GM18498 (cell line): ENCODE measurements at regions not wholly inside any gene's neighbourhood (a gene's known extent, or its start where the extent isn't known, plus 50 kb on each side); places are given as distances from the start of the nearest gene placed in this dataset.

Experiments
- ATAC-seq: cut with Tn5 transposase; IDR thresholded peaks from one replicate; pipeline ENCODE4 v1.9.1; 2021; ENCODE audit warnings: mild to moderate bottlenecking, moderate library complexity; ENCODE audit not compliant: unreplicated experiment

GRCh38 chr13:57437587-57437986 lies 194.0 kb upstream of the PCDH17 start:
- ATAC-seq: no peak

- no peak for ATAC-seq
Measured at GRCh38 chr13:57438072-57438471, 193.5 kb upstream of the PCDH17 start.

GRCh38 chr13:57443494-57443893 lies 188.1 kb upstream of the PCDH17 start:
- ATAC-seq: no peak

- no peak for ATAC-seq
Measured at GRCh38 chr13:57450356-57450755, 181.2 kb upstream of the PCDH17 start.

GRCh38 chr13:57452228-57452627 lies 179.3 kb upstream of the PCDH17 start:
- ATAC-seq: no peak

- ATAC-seq: no peak
Measured at GRCh38 chr13:57470491-57470890, 161.1 kb upstream of the PCDH17 start.

GRCh38 chr13:57491318-57491717 lies 140.2 kb upstream of the PCDH17 start:
- ATAC-seq: no peak

- ATAC-seq: no peak
Measured at GRCh38 chr13:57507752-57508463, 123.6 kb upstream of the PCDH17 start.

- ATAC-seq: no peak
Measured at GRCh38 chr13:57511603-57512002, 119.9 kb upstream of the PCDH17 start.

GRCh38 chr13:57527114-57527735 lies 104.3 kb upstream of the PCDH17 start:
- ATAC-seq: no peak

- no peak for ATAC-seq
Measured at GRCh38 chr13:57531256-57531655, 100.3 kb upstream of the PCDH17 start.

GRCh38 chr13:57546942-57547341 lies 84.6 kb upstream of the PCDH17 start:
- no peak for ATAC-seq

- ATAC-seq: no peak
Measured at GRCh38 chr13:57552437-57552836, 79.1 kb upstream of the PCDH17 start.

GRCh38 chr13:57553932-57554331 lies 77.6 kb upstream of the PCDH17 start:
- no peak for ATAC-seq

GRCh38 chr13:57558051-57558467 lies 73.5 kb upstream of the PCDH17 start:
- no peak for ATAC-seq

GRCh38 chr13:57568865-57569264 lies 62.7 kb upstream of the PCDH17 start:
- no peak for ATAC-seq

- no peak for ATAC-seq
Measured at GRCh38 chr13:57569986-57570385, 61.6 kb upstream of the PCDH17 start.
